Vagina (tissue), 2 donors: ENCODE measurements at regions not wholly inside any gene's neighbourhood (a gene's known extent, or its start where the extent isn't known, plus 50 kb on each side); places are given as distances from the start of the nearest gene placed in this dataset.
"Not testable (repeated sequence)": the region's sequence is repeated elsewhere in the genome, so short reads cannot be mapped to it uniquely, and the experiment has no call there.

Source experiments
- DNase-seq, 2 donors: peaks; one replicate each; pipeline ENCODE4 v3.0.0-alpha.2; 2017; ENCODE audit errors: extremely low spot score in 2 of 2
- H3K27ac ChIP-seq: fragments of 200-600 bp; sonication (generic); one replicate; pipeline ENCODE4 v1.5.1; 2019
- H3K27me3 ChIP-seq: fragments of 200-600 bp; sonication (generic); one replicate; pipeline ENCODE4 v1.5.1; 2019
- H3K36me3 ChIP-seq, 2 donors: fragments of 200-600 bp; sonication (generic); one replicate each; pipeline ENCODE4 v1.5.1; 2017 to 2019
- H3K4me1 ChIP-seq: fragments of 200-600 bp; sonication (generic); one replicate; pipeline ENCODE4 v1.5.1; 2019
- H3K4me3 ChIP-seq, 2 donors: fragments of 200-600 bp; sonication (generic); 1 replicate in 1 of 2; 2 replicates in 1 of 2; pipeline ENCODE4 v1.5.1; 2016 to 2019
- H3K9me3 ChIP-seq: fragments of 200-600 bp; sonication (generic); one replicate; pipeline ENCODE4 v1.5.1; 2019
- CTCF ChIP-seq, 3 experiments: fragments of 450-650 bp in 2 of 3; fragments of 200-600 bp in 1 of 3; sonication (generic) in 1 of 3; IDR thresholded peaks; one replicate each; pipeline ENCODE4 v1.5.1; 2017 to 2019; ENCODE audit warnings: antibody characterized with exemption in 3 of 3, mild to moderate bottlenecking in 2 of 3, moderate library complexity in 2 of 3
- POLR2A ChIP-seq, 2 donors: fragments of 450-650 bp; IDR thresholded peaks; one replicate each; pipeline ENCODE4 v1.6.1; 2017; ENCODE audit warnings: antibody characterized with exemption in 2 of 2, mild to moderate bottlenecking in 2 of 2, moderate library complexity in 2 of 2
- POLR2AphosphoS5 ChIP-seq, 2 donors: sonication (generic); formaldehyde crosslinking; IDR thresholded peaks; one replicate each; pipeline ENCODE4 v1.9.0; 2017; ENCODE audit warnings: antibody characterized with exemption in 2 of 2, mild to moderate bottlenecking in 2 of 2, low read depth in 1 of 2; ENCODE audit not compliant: insufficient read depth in 1 of 2
- intact Hi-C: fragments of 100-400 bp; cut with DNase I; formaldehyde crosslinking; loops from one replicate; pipeline ENCODE4 v1.15.1; 2023

- intact Hi-C loops = no loop called here
- no peak overlapping the region for H3K4me3 ChIP-seq
- H3K27me3 ChIP-seq = no peaks in the 10 kb centered on the region
- no peaks in the 10 kb centered on the region for H3K4me1 ChIP-seq
- H3K9me3 ChIP-seq = no peaks in the 10 kb centered on the region
- H3K27ac ChIP-seq = no peak overlapping the region
- no peak for TF ChIP-seq POLR2AphosphoS5 (IDR thresholded peaks at IDR 0.05; ENCODE audit: insufficient read depth in 1 of 2, low read depth in 1 of 2)
- no peak for TF ChIP-seq POLR2A (IDR thresholded peaks at IDR 0.05)
- no peak for TF ChIP-seq CTCF (IDR thresholded peaks at IDR 0.05)
- no peaks in the 10 kb centered on the region for H3K36me3 ChIP-seq
- DNase-seq = no peak
Measured at GRCh38 chr1:68770817-68771216, 273.9 kb upstream of the DEPDC1 start.

- Histone ChIP-seq H3K4me3 (no peak overlapping the region), H3K36me3 (no peaks in the 10 kb centered on the region), H3K9me3 (peaks cover 4% of the 10 kb centered on the region), H3K4me1 (peaks cover 4% of the 10 kb centered on the region), H3K27ac (no peak overlapping the region), H3K27me3 (no peaks in the 10 kb centered on the region)
- no peak for TF ChIP-seq POLR2A (IDR thresholded peaks at IDR 0.05)
- no peak for TF ChIP-seq CTCF (IDR thresholded peaks at IDR 0.05)
- no peak for TF ChIP-seq POLR2AphosphoS5 (IDR thresholded peaks at IDR 0.05; ENCODE audit: insufficient read depth in 1 of 2, low read depth in 1 of 2)
- intact Hi-C loops = no loop called here
- DNase-seq = no peak
Measured at GRCh38 chr1:68777851-68778250, 281.0 kb upstream of the DEPDC1 start.

DNA sequence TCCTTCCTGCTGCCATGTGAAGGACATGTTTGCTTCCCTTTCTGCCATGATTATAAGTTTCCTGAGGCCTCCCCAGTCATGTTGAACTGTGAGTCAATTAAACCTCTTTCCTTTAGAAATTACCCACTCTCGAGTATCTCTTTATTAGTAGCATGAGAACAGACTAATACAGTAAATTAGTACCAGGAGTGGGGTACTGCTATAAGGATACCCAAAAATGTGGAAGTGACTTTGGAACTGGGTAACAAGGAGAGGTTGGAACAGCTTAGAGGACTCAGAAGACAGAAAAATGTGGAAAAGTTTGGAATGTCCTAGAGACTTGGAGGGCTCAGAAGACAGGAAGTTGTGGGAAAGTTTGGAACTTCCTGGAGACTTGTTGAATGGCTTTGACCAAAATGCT, 283.0 kb upstream of the DEPDC1 start:
- H3K36me3 ChIP-seq, H3K9me3 ChIP-seq, H3K4me3 ChIP-seq, DNase-seq, intact Hi-C loops, H3K4me1 ChIP-seq, H3K27me3 ChIP-seq, H3K27ac ChIP-seq: not testable (repeated sequence)

DNA sequence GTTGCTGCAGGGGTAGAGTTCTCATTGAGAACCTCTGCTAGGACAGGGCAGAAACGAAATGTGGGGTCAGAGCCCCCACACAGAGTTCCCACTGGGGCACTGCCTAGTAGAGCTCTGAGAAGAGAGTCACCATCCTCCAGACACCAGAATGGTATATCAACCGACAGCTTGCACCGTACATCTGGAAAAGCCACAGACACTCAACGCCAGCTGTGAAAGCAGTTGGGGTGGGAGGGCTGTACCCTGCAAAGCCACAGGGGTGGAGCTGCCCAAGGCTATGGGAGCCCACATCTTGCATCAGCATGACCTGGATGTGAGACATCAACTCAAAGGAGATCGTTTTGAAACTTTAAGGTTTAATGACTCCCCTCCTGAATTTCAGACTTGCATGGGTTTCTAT, 284.0 kb upstream of the DEPDC1 start:
- TF ChIP-seq POLR2A (IDR thresholded peaks at IDR 0.05) = no peak
- no peak for TF ChIP-seq POLR2AphosphoS5 (IDR thresholded peaks at IDR 0.05; ENCODE audit: insufficient read depth in 1 of 2, low read depth in 1 of 2)
- no peak for TF ChIP-seq CTCF (IDR thresholded peaks at IDR 0.05)
- Histone ChIP-seq H3K9me3 (peaks cover 4% of the 10 kb centered on the region), H3K36me3 (no peaks in the 10 kb centered on the region), H3K4me3 (no peak overlapping the region), H3K4me1 (peaks cover 4% of the 10 kb centered on the region), H3K27me3 (no peaks in the 10 kb centered on the region), H3K27ac (no peak overlapping the region)
- intact Hi-C loops = no loop called here
- DNase-seq = no peak

- peaks cover 4% of the 10 kb centered on the region for H3K9me3 ChIP-seq
- no peak for TF ChIP-seq POLR2A (IDR thresholded peaks at IDR 0.05)
- TF ChIP-seq CTCF (IDR thresholded peaks at IDR 0.05) = no peak
- TF ChIP-seq POLR2AphosphoS5 (IDR thresholded peaks at IDR 0.05; ENCODE audit: insufficient read depth in 1 of 2, low read depth in 1 of 2) = no peak
- H3K4me3 ChIP-seq = no peak overlapping the region
- no peaks in the 10 kb centered on the region for H3K36me3 ChIP-seq
- intact Hi-C loops = no loop called here
- H3K4me1 ChIP-seq = peaks cover 1% of the 10 kb centered on the region
- H3K27me3 ChIP-seq = no peaks in the 10 kb centered on the region
- DNase-seq = no peak
- no peak overlapping the region for H3K27ac ChIP-seq
Measured at GRCh38 chr1:68782890-68783289, 286.0 kb upstream of the DEPDC1 start.

DNA sequence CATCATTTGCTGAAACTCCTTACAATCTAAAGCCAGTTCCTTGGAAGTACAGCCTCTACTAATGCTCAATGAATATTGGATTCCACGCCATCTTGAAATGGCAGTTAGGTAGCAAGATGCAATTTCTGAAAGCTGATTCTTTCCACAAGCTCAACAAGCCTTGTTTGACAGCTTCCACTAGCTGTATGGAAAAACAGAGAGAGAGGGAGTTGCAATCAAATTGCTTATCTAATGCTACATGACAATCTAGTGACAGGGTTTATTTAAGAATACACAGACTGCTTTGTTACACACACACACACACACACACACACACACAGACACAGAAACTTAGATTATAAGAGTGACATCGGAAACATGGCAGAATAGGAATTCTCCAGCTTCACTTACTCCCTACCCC, 288.4 kb upstream of the DEPDC1 start:
- H3K27me3 ChIP-seq = no peaks in the 10 kb centered on the region
- H3K4me1 ChIP-seq = no peaks in the 10 kb centered on the region
- no peak overlapping the region for H3K27ac ChIP-seq
- no peak for DNase-seq
- TF ChIP-seq POLR2AphosphoS5 (IDR thresholded peaks at IDR 0.05; ENCODE audit: insufficient read depth in 1 of 2, low read depth in 1 of 2) (no peak), CTCF (IDR thresholded peaks at IDR 0.05) (no peak), POLR2A (IDR thresholded peaks at IDR 0.05) (no peak)
- intact Hi-C loops = no loop called here
- H3K9me3 ChIP-seq = no peaks in the 10 kb centered on the region
- H3K36me3 ChIP-seq = no peaks in the 10 kb centered on the region
- H3K4me3 ChIP-seq = no peak overlapping the region
